Type B pancreatic cell (in vitro differentiated cells): ENCODE measurements at regions not wholly inside any gene's neighbourhood (a gene's known extent, or its start where the extent isn't known, plus 50 kb on each side); places are given as distances from the start of the nearest gene placed in this dataset.
A peak's percentile ranks its signal among the peaks of the same experiment; 100 is the strongest.
"Not testable (repeated sequence)": the region's sequence is repeated elsewhere in the genome, so short reads cannot be mapped to it uniquely, and the experiment has no call there.

Experiments
- DNase-seq: peaks from one replicate; pipeline ENCODE4 v3.0.0; 2021; ENCODE audit warnings: mixed read lengths; ENCODE audit not compliant: unreplicated experiment; ENCODE audit errors: extremely low spot score
- H3K27ac Mint-ChIP-seq: 2 replicates; pipeline ENCODE4 v1.8.0; 2021; ENCODE audit warnings: mild to moderate bottlenecking, mixed read lengths
- H3K27me3 Mint-ChIP-seq: 2 replicates; pipeline ENCODE4 v1.8.0; 2021; ENCODE audit warnings: mixed read lengths
- H3K36me3 Mint-ChIP-seq: 2 replicates; pipeline ENCODE4 v1.8.0; 2021; ENCODE audit warnings: mixed read lengths
- H3K4me1 Mint-ChIP-seq: one replicate; pipeline ENCODE4 v1.8.0; 2021; ENCODE audit warnings: mixed read lengths; ENCODE audit not compliant: unreplicated experiment
- H3K4me3 Mint-ChIP-seq: 2 replicates; pipeline ENCODE4 v1.8.0; 2021; ENCODE audit warnings: mild to moderate bottlenecking, mixed read lengths
- H3K9me3 Mint-ChIP-seq: 2 replicates; pipeline ENCODE4 v1.8.0; 2021; ENCODE audit warnings: mixed read lengths
- TF ChIP-seq, protein P1 (sequence below): fragments of 200-600 bp; sonication (generic); conservative IDR thresholded peaks from 2 replicates; pipeline ENCODE4 v1.5.0; 2021; ENCODE audit warnings: antibody characterized with exemption, mild to moderate bottlenecking

DNA sequence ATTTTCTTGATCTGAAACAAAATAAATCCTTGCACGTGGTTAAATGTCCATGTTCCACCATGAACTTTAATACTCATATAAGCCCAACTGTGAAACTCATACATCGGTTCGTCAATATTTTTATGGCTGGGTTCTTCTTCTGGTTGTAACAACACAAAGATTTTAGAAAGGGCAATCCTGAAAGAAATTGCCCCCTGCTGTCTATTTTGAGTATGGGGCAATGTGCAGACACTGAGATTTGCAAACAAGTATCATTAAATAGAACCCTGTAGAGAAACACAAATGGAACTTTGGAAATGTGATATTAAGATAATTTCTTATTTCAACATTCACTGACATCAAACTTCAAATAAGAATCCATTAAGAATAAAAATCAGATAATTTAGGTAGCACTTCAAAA, 80.2 kb upstream of the PHACTR1 start:
- no peak overlapping the region for H3K27ac Mint-ChIP-seq

DNA sequence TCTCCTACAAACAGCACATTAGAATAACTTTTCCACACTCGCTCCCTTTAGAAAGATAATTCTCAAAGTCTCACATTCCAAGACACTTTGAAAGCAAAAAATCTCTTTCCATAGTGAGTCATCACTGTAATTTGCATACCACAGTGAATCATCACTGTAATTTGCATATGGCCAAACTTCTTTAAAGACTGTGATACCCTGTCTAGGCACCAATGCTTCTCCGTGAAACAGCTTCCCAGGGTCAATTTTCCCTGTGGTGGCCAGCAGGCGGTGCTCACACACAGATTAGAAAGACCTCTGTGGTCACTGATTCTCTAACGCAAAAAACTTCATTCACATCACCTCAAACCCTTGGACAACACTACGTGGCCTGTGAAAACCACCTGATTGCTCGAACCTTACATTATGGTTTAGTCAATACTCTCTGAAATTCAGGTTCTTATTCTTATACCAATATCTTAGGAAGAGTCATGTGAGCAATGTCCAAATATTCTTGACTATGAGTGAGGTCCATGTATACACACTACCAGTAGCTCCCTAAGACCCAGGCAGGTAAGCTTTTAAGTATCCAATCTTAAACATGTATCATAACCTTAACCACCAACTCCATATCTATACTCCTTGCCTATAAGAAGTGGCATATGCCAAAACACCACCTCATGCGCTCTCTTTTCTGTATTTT, 78.5 kb upstream of the PHACTR1 start:
- no peak for DNase-seq
- Mint-ChIP-seq H3K4me1 (no peaks in the 10 kb centered on the region), H3K27ac (no peak overlapping the region), H3K36me3 (no peaks in the 10 kb centered on the region), H3K27me3 (no peaks in the 10 kb centered on the region), H3K4me3 (no peak overlapping the region), H3K9me3 (no peaks in the 10 kb centered on the region)
- TF ChIP-seq, protein P1, sequence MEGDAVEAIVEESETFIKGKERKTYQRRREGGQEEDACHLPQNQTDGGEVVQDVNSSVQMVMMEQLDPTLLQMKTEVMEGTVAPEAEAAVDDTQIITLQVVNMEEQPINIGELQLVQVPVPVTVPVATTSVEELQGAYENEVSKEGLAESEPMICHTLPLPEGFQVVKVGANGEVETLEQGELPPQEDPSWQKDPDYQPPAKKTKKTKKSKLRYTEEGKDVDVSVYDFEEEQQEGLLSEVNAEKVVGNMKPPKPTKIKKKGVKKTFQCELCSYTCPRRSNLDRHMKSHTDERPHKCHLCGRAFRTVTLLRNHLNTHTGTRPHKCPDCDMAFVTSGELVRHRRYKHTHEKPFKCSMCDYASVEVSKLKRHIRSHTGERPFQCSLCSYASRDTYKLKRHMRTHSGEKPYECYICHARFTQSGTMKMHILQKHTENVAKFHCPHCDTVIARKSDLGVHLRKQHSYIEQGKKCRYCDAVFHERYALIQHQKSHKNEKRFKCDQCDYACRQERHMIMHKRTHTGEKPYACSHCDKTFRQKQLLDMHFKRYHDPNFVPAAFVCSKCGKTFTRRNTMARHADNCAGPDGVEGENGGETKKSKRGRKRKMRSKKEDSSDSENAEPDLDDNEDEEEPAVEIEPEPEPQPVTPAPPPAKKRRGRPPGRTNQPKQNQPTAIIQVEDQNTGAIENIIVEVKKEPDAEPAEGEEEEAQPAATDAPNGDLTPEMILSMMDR, result peak; percentile 91

More for the DNA sequence above, 80.2 kb upstream of the PHACTR1 start:
- DNase-seq, result no peak
- TF ChIP-seq, protein P1, result peak; percentile 57
- Mint-ChIP-seq H3K4me1 (no peaks in the 10 kb centered on the region), H3K27me3 (no peaks in the 10 kb centered on the region), H3K9me3 (no peaks in the 10 kb centered on the region), H3K36me3 (no peaks in the 10 kb centered on the region), H3K4me3 (no peak overlapping the region)

DNA sequence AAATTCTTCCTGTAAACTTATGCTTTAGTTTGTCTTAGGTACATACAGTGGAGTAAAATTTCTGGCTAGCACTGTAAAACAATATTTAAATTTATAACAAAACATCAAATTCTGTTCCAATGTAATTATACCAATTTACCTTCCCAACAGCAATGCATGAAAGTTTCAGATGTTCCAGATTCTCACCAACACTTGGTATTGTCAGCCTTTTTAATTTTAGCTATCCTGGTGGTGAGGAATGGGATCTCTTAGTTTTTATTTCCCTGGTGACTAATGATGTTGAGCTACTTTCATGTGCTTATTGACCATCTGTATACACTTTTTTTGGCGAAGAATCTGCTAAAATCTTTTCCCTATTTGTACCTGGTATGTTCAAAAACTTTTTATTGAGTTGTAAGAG, 76.1 kb upstream of the PHACTR1 start:
- Mint-ChIP-seq H3K4me3 (no peak overlapping the region), H3K9me3 (no peaks in the 10 kb centered on the region), H3K27ac (no peak overlapping the region), H3K36me3 (no peaks in the 10 kb centered on the region), H3K27me3 (no peaks in the 10 kb centered on the region), H3K4me1 (no peaks in the 10 kb centered on the region)
- TF ChIP-seq, protein P1, result no peak
- no peak for DNase-seq

DNA sequence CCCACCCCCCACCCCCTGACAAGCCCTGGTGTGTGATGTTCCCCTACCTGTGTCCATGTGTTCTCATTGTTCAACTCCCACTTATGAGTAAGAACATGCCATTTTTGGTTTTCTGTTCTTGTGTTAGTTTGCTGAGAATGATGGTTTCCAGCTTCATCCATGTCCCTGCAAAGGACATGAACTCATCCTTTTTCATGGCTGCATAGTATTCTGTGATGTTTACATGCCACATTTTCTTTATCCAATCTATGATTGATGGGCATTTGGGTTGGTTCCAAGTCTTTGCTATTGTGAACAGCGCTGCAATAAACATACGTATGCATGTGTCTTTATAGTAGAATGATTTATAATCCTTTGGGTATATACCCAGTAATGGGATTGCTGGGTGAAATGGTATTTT, 74.8 kb upstream of the PHACTR1 start:
- H3K36me3 Mint-ChIP-seq, H3K27ac Mint-ChIP-seq, H3K27me3 Mint-ChIP-seq, H3K9me3 Mint-ChIP-seq, DNase-seq, H3K4me1 Mint-ChIP-seq, H3K4me3 Mint-ChIP-seq: not testable (repeated sequence)

DNA sequence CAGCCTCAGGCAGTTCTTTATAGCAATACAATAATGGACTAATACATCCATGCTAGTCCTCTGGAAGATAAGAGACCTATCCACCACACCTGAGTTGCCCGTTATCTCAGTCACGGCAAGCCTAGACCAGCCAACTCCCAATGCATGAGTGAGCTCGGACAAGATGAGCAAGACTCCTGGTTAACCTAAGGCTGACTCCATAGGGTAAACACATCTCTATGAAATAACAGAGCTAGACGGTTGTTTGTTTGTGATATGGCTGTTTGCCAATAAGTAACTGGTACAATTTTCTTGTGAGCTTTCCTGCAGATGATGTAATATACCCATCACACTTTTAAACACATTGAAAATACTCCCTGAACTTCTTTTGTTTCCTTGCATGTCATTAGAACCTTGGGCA, 70.6 kb upstream of the PHACTR1 start:
- no peak for DNase-seq
- H3K4me1 Mint-ChIP-seq, result no peaks in the 10 kb centered on the region
- TF ChIP-seq, protein P1, result no peak
- no peak overlapping the region for H3K27ac Mint-ChIP-seq
- H3K36me3 Mint-ChIP-seq, result no peaks in the 10 kb centered on the region
- H3K9me3 Mint-ChIP-seq, result peaks cover 6% of the 10 kb centered on the region
- H3K4me3 Mint-ChIP-seq, result no peak overlapping the region
- H3K27me3 Mint-ChIP-seq, result no peaks in the 10 kb centered on the region

DNA sequence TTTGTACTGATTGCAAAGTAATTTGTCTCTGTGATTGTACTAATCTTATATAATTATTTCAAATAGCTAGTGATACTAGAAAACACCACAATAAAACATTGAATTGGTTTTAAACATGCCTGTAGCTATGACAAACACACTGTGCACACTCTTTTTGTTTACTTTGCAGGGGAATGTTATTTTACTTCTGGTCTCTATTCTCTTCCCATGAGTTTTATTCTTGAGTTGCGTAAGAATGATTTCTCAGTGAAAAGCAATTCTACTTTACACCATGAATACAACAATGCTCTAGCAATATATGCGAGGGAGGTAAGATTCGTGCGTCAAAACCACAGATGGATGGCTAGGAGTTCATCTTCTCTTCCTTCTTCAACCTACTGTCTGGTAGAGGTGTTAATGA, 68.4 kb upstream of the PHACTR1 start:
- H3K36me3 Mint-ChIP-seq, result no peaks in the 10 kb centered on the region
- H3K4me3 Mint-ChIP-seq, result no peak overlapping the region
- DNase-seq, result no peak
- H3K27ac Mint-ChIP-seq, result no peak overlapping the region
- TF ChIP-seq, protein P1, result no peak
- peaks cover 6% of the 10 kb centered on the region for H3K9me3 Mint-ChIP-seq
- peaks cover 3% of the 10 kb centered on the region for H3K27me3 Mint-ChIP-seq
- no peaks in the 10 kb centered on the region for H3K4me1 Mint-ChIP-seq
